Astrocyte (in vitro differentiated cells and primary cell): ENCODE measurements at regions not wholly inside any gene's neighbourhood (a gene's known extent, or its start where the extent isn't known, plus 50 kb on each side); places are given as distances from the start of the nearest gene placed in this dataset.

Experiments
- DNase-seq: peaks from one replicate; pipeline ENCODE4 v3.0.0-alpha.2; 2010; ENCODE audit warnings: low read depth
- FAIRE-seq: peaks from 2 replicates; lab custom pipeline; 2011; peaks lifted over from hg19 to GRCh38; lab: Jason Lieb, UNC
- H2AFZ ChIP-seq: 2 replicates; pipeline ENCODE4 v1.6.0; 2012; ENCODE audit warnings: low read depth, low read length, inconsistent platforms
- H3K27ac ChIP-seq: 2 replicates; pipeline ENCODE4 v1.5.1; 2011; ENCODE audit warnings: low read depth, low read length, inconsistent platforms
- H3K27me3 ChIP-seq: 2 replicates; pipeline ENCODE4 v1.6.0; 2011; ENCODE audit warnings: low read length, inconsistent platforms; ENCODE audit not compliant: insufficient read depth
- H3K36me3 ChIP-seq: 2 replicates; pipeline ENCODE4 v1.5.1; 2011; ENCODE audit warnings: low read length, inconsistent platforms; ENCODE audit not compliant: insufficient read depth
- H3K4me1 ChIP-seq: 2 replicates; pipeline ENCODE4 v1.5.1; 2011; ENCODE audit warnings: low read length, inconsistent platforms; ENCODE audit not compliant: insufficient read depth
- H3K4me2 ChIP-seq: 2 replicates; pipeline ENCODE4 v1.6.0; 2012; ENCODE audit warnings: low read length, inconsistent platforms
- H3K4me3 ChIP-seq: 2 replicates; pipeline ENCODE4 v1.5.1; 2011; ENCODE audit warnings: low read depth, mild to moderate bottlenecking, low read length, inconsistent platforms; ENCODE audit not compliant: insufficient read depth
- H3K79me2 ChIP-seq: 2 replicates; pipeline ENCODE4 v1.6.0; 2012; ENCODE audit warnings: mild to moderate bottlenecking, low read length, inconsistent platforms; ENCODE audit not compliant: insufficient read depth
- H3K9ac ChIP-seq: 2 replicates; pipeline ENCODE4 v1.6.0; 2012; ENCODE audit warnings: mild to moderate bottlenecking, low read length, inconsistent platforms
- H3K9me3 ChIP-seq: 2 replicates; pipeline ENCODE4 v1.5.1; 2012; ENCODE audit warnings: low read depth, mild to moderate bottlenecking, low read length, inconsistent platforms; ENCODE audit not compliant: insufficient read depth
- H4K20me1 ChIP-seq: 2 replicates; pipeline ENCODE4 v1.6.0; 2012; ENCODE audit warnings: low read length, inconsistent platforms; ENCODE audit not compliant: insufficient read depth
- H3K27ac Mint-ChIP-seq: one replicate; pipeline ENCODE4 v1.8.0; 2021; ENCODE audit warnings: mild to moderate bottlenecking, mixed read lengths; ENCODE audit not compliant: unreplicated experiment
- H3K27me3 Mint-ChIP-seq: one replicate; pipeline ENCODE4 v1.8.0; 2021; ENCODE audit warnings: low read depth, mixed read lengths; ENCODE audit not compliant: unreplicated experiment
- H3K36me3 Mint-ChIP-seq: one replicate; pipeline ENCODE4 v1.8.0; 2021; ENCODE audit warnings: low read depth, mixed read lengths; ENCODE audit not compliant: unreplicated experiment
- H3K4me1 Mint-ChIP-seq: one replicate; pipeline ENCODE4 v1.8.0; 2021; ENCODE audit warnings: low read depth, mixed read lengths; ENCODE audit not compliant: unreplicated experiment
- H3K4me3 Mint-ChIP-seq: one replicate; pipeline ENCODE4 v1.8.0; 2021; ENCODE audit warnings: mild to moderate bottlenecking, moderate library complexity, mixed read lengths; ENCODE audit not compliant: unreplicated experiment
- H3K9me3 Mint-ChIP-seq: one replicate; pipeline ENCODE4 v1.8.0; 2021; ENCODE audit warnings: mild to moderate bottlenecking, mixed read lengths; ENCODE audit not compliant: unreplicated experiment
- CTCF ChIP-seq: IDR thresholded peaks from 2 replicates; pipeline ENCODE4 v1.5.1; 2011; ENCODE audit warnings: low read depth, mild to moderate bottlenecking, inconsistent platforms, low read length, moderate library complexity; ENCODE audit not compliant: insufficient read depth
- EZH2 ChIP-seq: IDR thresholded peaks from 2 replicates; pipeline ENCODE4 v1.6.1; 2012; ENCODE audit warnings: mild to moderate bottlenecking, low read length, inconsistent platforms; ENCODE audit not compliant: insufficient read depth

GRCh38 chr2:206875701-206876100 is 63.6 kb upstream of the CPO start:
- no peak for TF ChIP-seq CTCF
- TF ChIP-seq EZH2, result no peak
- no peaks in the 10 kb centered on the region for H3K36me3 ChIP-seq
- Mint-ChIP-seq H3K4me1 (no peaks in the 10 kb centered on the region), H3K4me3 (no peak overlapping the region), H3K9me3 (peaks cover 4% of the 10 kb centered on the region), H3K27ac (no peak overlapping the region), H3K27me3 (no peaks in the 10 kb centered on the region), H3K36me3 (no peaks in the 10 kb centered on the region)
- no peak for DNase-seq
- H3K9ac ChIP-seq, result no peak overlapping the region
- no peak overlapping the region for H3K4me2 ChIP-seq
- H3K27ac ChIP-seq, result no peak overlapping the region
- H3K79me2 ChIP-seq, result no peaks in the 10 kb centered on the region
- no peaks in the 10 kb centered on the region for H3K9me3 ChIP-seq
- no peak overlapping the region for H2AFZ ChIP-seq
- no peaks in the 10 kb centered on the region for H3K27me3 ChIP-seq
- no peak for FAIRE-seq
- no peaks in the 10 kb centered on the region for H4K20me1 ChIP-seq
- H3K4me3 ChIP-seq, result no peak overlapping the region
- H3K4me1 ChIP-seq, result no peaks in the 10 kb centered on the region

GRCh38 chr2:206876216-206876860 is 63.0 kb upstream of the CPO start:
- TF ChIP-seq EZH2 (no peak), CTCF (no peak)
- H3K36me3 ChIP-seq, result no peaks in the 10 kb centered on the region
- H3K9me3 ChIP-seq, result no peaks in the 10 kb centered on the region
- DNase-seq (no peak), FAIRE-seq (no peak)
- H3K4me1 Mint-ChIP-seq, result no peaks in the 10 kb centered on the region
- H4K20me1 ChIP-seq, result no peaks in the 10 kb centered on the region
- no peak overlapping the region for H3K27ac ChIP-seq
- H3K4me3 Mint-ChIP-seq, result no peak overlapping the region
- peaks cover 4% of the 10 kb centered on the region for H3K9me3 Mint-ChIP-seq
- no peak overlapping the region for H3K4me2 ChIP-seq
- H3K27ac Mint-ChIP-seq, result no peak overlapping the region
- H3K79me2 ChIP-seq, result no peaks in the 10 kb centered on the region
- no peaks in the 10 kb centered on the region for H3K27me3 Mint-ChIP-seq
- H3K27me3 ChIP-seq, result no peaks in the 10 kb centered on the region
- H3K36me3 Mint-ChIP-seq, result no peaks in the 10 kb centered on the region
- no peak overlapping the region for H2AFZ ChIP-seq
- no peak overlapping the region for H3K9ac ChIP-seq
- H3K4me1 ChIP-seq, result no peaks in the 10 kb centered on the region
- H3K4me3 ChIP-seq, result no peak overlapping the region

- H3K4me2 ChIP-seq, result no peak overlapping the region
- H3K79me2 ChIP-seq, result no peaks in the 10 kb centered on the region
- no peak overlapping the region for H3K4me3 ChIP-seq
- no peak overlapping the region for H3K27ac ChIP-seq
- FAIRE-seq (no peak), DNase-seq (no peak)
- H4K20me1 ChIP-seq, result no peaks in the 10 kb centered on the region
- no peak overlapping the region for H3K9ac ChIP-seq
- no peaks in the 10 kb centered on the region for H3K36me3 ChIP-seq
- Mint-ChIP-seq H3K9me3 (peaks cover 6% of the 10 kb centered on the region), H3K36me3 (no peaks in the 10 kb centered on the region), H3K27ac (no peak overlapping the region), H3K4me1 (no peaks in the 10 kb centered on the region), H3K4me3 (no peak overlapping the region), H3K27me3 (no peaks in the 10 kb centered on the region)
- no peak overlapping the region for H2AFZ ChIP-seq
- no peaks in the 10 kb centered on the region for H3K27me3 ChIP-seq
- H3K4me1 ChIP-seq, result no peaks in the 10 kb centered on the region
- TF ChIP-seq EZH2, result no peak
- no peaks in the 10 kb centered on the region for H3K9me3 ChIP-seq
These were observed 57.5 kb upstream of the CPO start for GRCh38 chr2:206881708-206882410.
